OCI-LY1 (cell line): ENCODE measurements at regions not wholly inside any gene's neighbourhood (a gene's known extent, or its start where the extent isn't known, plus 50 kb on each side); places are given as distances from the start of the nearest gene placed in this dataset.

ENCODE experiments used
- H2AFZ ChIP-seq: fragments of 200-600 bp; sonication (generic), shearing (Covaris generic); 2 replicates; pipeline ENCODE4 v1.6.0; 2014; ENCODE audit warnings: antibody characterized with exemption, mild to moderate bottlenecking, low read length
- H3F3A ChIP-seq: fragments of 200-600 bp; sonication (generic), shearing (Covaris generic); 2 replicates; pipeline ENCODE4 v1.6.0; 2014; ENCODE audit warnings: mild to moderate bottlenecking, antibody characterized with exemption, low read length, moderate library complexity; ENCODE audit not compliant: insufficient read depth
- H3K27ac ChIP-seq: fragments of 200-600 bp; sonication (generic); 2 replicates; pipeline ENCODE4 v1.5.1; 2014; ENCODE audit warnings: low read length, mixed run types, mild to moderate bottlenecking, low read depth; ENCODE audit not compliant: poor library complexity, severe bottlenecking
- H3K27me3 ChIP-seq: fragments of 200-600 bp; sonication (generic); 2 replicates; pipeline ENCODE4 v1.6.0; 2014; ENCODE audit warnings: antibody characterized with exemption, mild to moderate bottlenecking, low read length, moderate library complexity; ENCODE audit not compliant: insufficient read depth
- H3K36me3 ChIP-seq: fragments of 200-600 bp; sonication (generic); 2 replicates; pipeline ENCODE4 v1.6.1; 2014; ENCODE audit warnings: mild to moderate bottlenecking, antibody characterized with exemption, low read length, moderate library complexity, mixed read lengths; ENCODE audit not compliant: insufficient read depth
- H3K4me1 ChIP-seq: fragments of 200-600 bp; sonication (generic); 2 replicates; pipeline ENCODE4 v1.5.1; 2014; ENCODE audit warnings: mild to moderate bottlenecking, low read length, moderate library complexity; ENCODE audit not compliant: insufficient read depth, severe bottlenecking
- H3K4me2 ChIP-seq: fragments of 200-600 bp; sonication (generic), shearing (Covaris generic); 2 replicates; pipeline ENCODE4 v1.6.1; 2014; ENCODE audit warnings: low read length
- H3K4me3 ChIP-seq: fragments of 200-600 bp; sonication (generic); 2 replicates; pipeline ENCODE4 v1.5.1; 2014; ENCODE audit warnings: low read length, low read depth, mild to moderate bottlenecking, mixed read lengths; ENCODE audit not compliant: poor library complexity, severe bottlenecking
- H3K79me2 ChIP-seq: fragments of 200-600 bp; shearing (Covaris generic); 2 replicates; pipeline ENCODE4 v1.6.1; 2016; ENCODE audit warnings: mixed run types, low read length, mixed read lengths; ENCODE audit not compliant: insufficient read depth
- H3K9ac ChIP-seq: fragments of 200-600 bp; sonication (generic), shearing (Covaris generic); 2 replicates; pipeline ENCODE4 v1.6.1; 2014; ENCODE audit warnings: mild to moderate bottlenecking, low read length, mixed read lengths
- H3K9me2 ChIP-seq: fragments of 200-600 bp; sonication (generic), shearing (Covaris generic); 2 replicates; pipeline ENCODE4 v1.6.1; 2014; ENCODE audit warnings: low read depth, mild to moderate bottlenecking, low read length, mixed read lengths
- H3K9me3 ChIP-seq: fragments of 200-600 bp; shearing (Covaris generic); 2 replicates; pipeline ENCODE4 v1.6.1; 2014; ENCODE audit warnings: low read length, mixed read lengths
- H4K20me1 ChIP-seq: fragments of 200-600 bp; sonication (generic), shearing (Covaris generic); 2 replicates; pipeline ENCODE4 v1.6.0; 2016; ENCODE audit warnings: mild to moderate bottlenecking, low read length; ENCODE audit not compliant: insufficient read depth
- CTCF ChIP-seq: fragments of 200-600 bp; sonication (generic), shearing (Covaris generic); IDR thresholded peaks from 2 replicates; pipeline ENCODE4 v1.5.1; 2017; ENCODE audit warnings: mild to moderate bottlenecking, antibody characterized with exemption, low read length, moderate library complexity, mixed read lengths
- EZH2 ChIP-seq: fragments of 200-600 bp; sonication (generic), shearing (Covaris generic); IDR thresholded peaks from 2 replicates; pipeline ENCODE4 v1.8.0; 2017; ENCODE audit warnings: borderline replicate concordance, mixed run types, mild to moderate bottlenecking, antibody characterized with exemption, low read length, moderate library complexity, mixed read lengths

DNA sequence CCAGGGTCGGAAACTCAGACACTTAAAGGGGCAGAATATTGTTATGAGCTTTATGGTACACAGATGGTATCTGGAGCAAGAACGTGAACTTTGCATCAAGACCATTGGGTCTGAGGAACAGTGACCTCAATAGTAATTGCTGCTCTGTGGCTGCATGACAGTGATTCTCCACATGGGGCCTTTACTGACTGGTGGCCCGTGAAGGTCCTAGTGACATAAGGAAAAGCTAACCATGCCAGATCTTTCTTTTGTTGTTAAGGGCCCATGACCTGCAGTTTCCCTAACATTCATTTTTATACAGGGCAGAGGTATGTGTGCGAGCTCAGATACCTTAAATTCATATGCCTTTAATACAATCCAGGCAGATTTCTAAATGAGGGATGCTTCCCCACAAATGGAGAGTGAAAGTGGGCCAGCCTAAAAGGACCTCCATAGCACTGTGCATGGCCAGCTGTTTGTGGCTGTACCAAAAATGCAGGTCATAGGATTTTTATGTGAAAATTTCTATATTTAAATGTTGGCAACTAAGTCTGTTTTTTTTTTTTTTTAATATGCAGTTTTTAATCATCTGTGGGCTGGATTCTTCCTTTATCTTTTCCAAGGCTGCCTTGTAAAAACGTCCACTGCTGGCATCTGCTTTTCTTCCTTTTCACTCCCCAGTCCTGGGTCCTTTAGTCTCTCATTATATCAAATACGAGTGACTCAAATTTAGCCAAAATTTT lies 188.0 kb upstream of the IL12A start:
- no peaks in the 10 kb centered on the region for H3K9me2 ChIP-seq
- no peaks in the 10 kb centered on the region for H3K79me2 ChIP-seq
- H3K27me3 ChIP-seq: no peaks in the 10 kb centered on the region
- TF ChIP-seq EZH2: no peak
- TF ChIP-seq CTCF: no peak
- H3K4me1 ChIP-seq: no peaks in the 10 kb centered on the region
- H3K27ac ChIP-seq: no peak overlapping the region
- H3K36me3 ChIP-seq: no peaks in the 10 kb centered on the region
- H3K4me2 ChIP-seq: no peak overlapping the region
- no peaks in the 10 kb centered on the region for H3F3A ChIP-seq
- no peak overlapping the region for H2AFZ ChIP-seq
- no peaks in the 10 kb centered on the region for H4K20me1 ChIP-seq
- H3K9me3 ChIP-seq: no peaks in the 10 kb centered on the region
- no peak overlapping the region for H3K4me3 ChIP-seq
- no peak overlapping the region for H3K9ac ChIP-seq

GRCh38 chr3:159802864-159803263 lies 185.8 kb upstream of the IL12A start:
- H3K9ac ChIP-seq: no peak overlapping the region
- no peak overlapping the region for H3K27ac ChIP-seq
- H3K4me3 ChIP-seq: no peak overlapping the region
- no peaks in the 10 kb centered on the region for H3K79me2 ChIP-seq
- H2AFZ ChIP-seq: no peak overlapping the region
- no peaks in the 10 kb centered on the region for H4K20me1 ChIP-seq
- H3K4me2 ChIP-seq: no peak overlapping the region
- H3F3A ChIP-seq: no peaks in the 10 kb centered on the region
- H3K4me1 ChIP-seq: no peaks in the 10 kb centered on the region
- no peaks in the 10 kb centered on the region for H3K36me3 ChIP-seq
- TF ChIP-seq EZH2 (no peak), CTCF (no peak)
- no peaks in the 10 kb centered on the region for H3K9me2 ChIP-seq
- H3K9me3 ChIP-seq: no peaks in the 10 kb centered on the region
- no peaks in the 10 kb centered on the region for H3K27me3 ChIP-seq

DNA sequence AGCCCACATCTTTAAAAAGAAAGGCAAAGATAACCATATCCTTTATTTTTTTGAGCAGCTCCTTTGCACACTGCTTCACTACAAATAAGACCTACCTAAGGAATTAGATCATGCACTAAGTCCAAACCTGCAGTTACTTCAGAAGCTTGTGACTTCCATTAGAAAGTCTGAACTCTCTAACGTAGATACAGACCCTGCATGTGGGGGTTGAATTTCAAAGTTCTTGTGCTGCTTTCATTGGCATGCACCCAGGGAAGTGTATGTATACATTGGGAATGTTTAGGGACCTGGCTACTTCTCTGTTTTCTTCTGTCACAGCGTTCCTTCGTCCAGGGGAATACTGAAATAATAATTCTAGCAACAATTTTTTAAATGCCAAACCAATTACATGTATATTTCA lies 185.2 kb upstream of the IL12A start:
- H4K20me1 ChIP-seq: no peaks in the 10 kb centered on the region
- no peak overlapping the region for H3K4me2 ChIP-seq
- H3F3A ChIP-seq: no peaks in the 10 kb centered on the region
- H3K9ac ChIP-seq: no peak overlapping the region
- H3K27ac ChIP-seq: no peak overlapping the region
- H3K36me3 ChIP-seq: no peaks in the 10 kb centered on the region
- H3K9me2 ChIP-seq: no peaks in the 10 kb centered on the region
- H3K4me3 ChIP-seq: no peak overlapping the region
- no peak overlapping the region for H2AFZ ChIP-seq
- H3K9me3 ChIP-seq: no peaks in the 10 kb centered on the region
- TF ChIP-seq EZH2 (no peak), CTCF (no peak)
- no peaks in the 10 kb centered on the region for H3K27me3 ChIP-seq
- no peaks in the 10 kb centered on the region for H3K79me2 ChIP-seq
- no peaks in the 10 kb centered on the region for H3K4me1 ChIP-seq
